Aorta (tissue), 5 donors: ENCODE measurements at regions not wholly inside any gene's neighbourhood (a gene's known extent, or its start where the extent isn't known, plus 50 kb on each side); places are given as distances from the start of the nearest gene placed in this dataset.
"Not testable (repeated sequence)": the region's sequence is repeated elsewhere in the genome, so short reads cannot be mapped to it uniquely, and the experiment has no call there.

Experiments
- ATAC-seq: fragments of 200-7000 bp; cut with Tn5 transposase; one replicate; pipeline ENCODE4 v1.9.1; 2022; ENCODE audit warnings: moderate library complexity; ENCODE audit not compliant: low FRiP score
- DNase-seq, 2 donors: peaks; one replicate each; pipeline ENCODE4 v3.0.0-alpha.2; 2020
- H3K27ac ChIP-seq, 2 donors: one replicate each; pipeline ENCODE4 v1.5.1; 2013; ENCODE audit warnings: low read length in 2 of 2, mild to moderate bottlenecking in 2 of 2, moderate library complexity in 2 of 2, control low read depth in 1 of 2, inconsistent platforms in 1 of 2, low read depth in 1 of 2
- H3K27me3 ChIP-seq, 2 donors: one replicate each; pipeline ENCODE4 v1.6.1; 2013; ENCODE audit warnings: control low read depth in 1 of 2, low read length in 1 of 2, mild to moderate bottlenecking in 1 of 2, moderate library complexity in 1 of 2; ENCODE audit not compliant: insufficient read depth in 2 of 2, control insufficient read depth in 1 of 2
- H3K36me3 ChIP-seq, 2 donors: one replicate each; pipeline ENCODE4 v1.6.1; 2013; ENCODE audit warnings: control low read depth in 1 of 2, low read length in 1 of 2, mild to moderate bottlenecking in 1 of 2; ENCODE audit not compliant: insufficient read depth in 2 of 2, control insufficient read depth in 1 of 2
- H3K4me1 ChIP-seq, 2 donors: one replicate each; pipeline ENCODE4 v1.6.1; 2013; ENCODE audit warnings: low read length in 2 of 2, control low read depth in 1 of 2, mild to moderate bottlenecking in 1 of 2, moderate library complexity in 1 of 2; ENCODE audit not compliant: insufficient read depth in 2 of 2, control insufficient read depth in 1 of 2
- H3K4me3 ChIP-seq, 2 donors: one replicate each; pipeline ENCODE4 v1.5.1; 2013; ENCODE audit warnings: low read length in 2 of 2, control low read depth in 1 of 2, mild to moderate bottlenecking in 1 of 2
- H3K9me3 ChIP-seq: one replicate; pipeline ENCODE4 v1.6.1; 2013; ENCODE audit warnings: mild to moderate bottlenecking, low read length; ENCODE audit not compliant: control insufficient read depth
- WGBS, 2 donors: extraction: QIAGEN DNeasy Blood & Tissue Kit; methylation state at CpG; one replicate each; pipeline ENCODE4 v1.1.7; 2013; 5-methylcytosine and 5-hydroxymethylcytosine counted together
- intact Hi-C, 2 donors: fragments of 100-400 bp; cut with DNase I; formaldehyde crosslinking; loops; one replicate each; pipeline versions ENCODE4 v1.14.2 to v1.15.0; 2022
- donor health status: healthy with polysubstance abuse.
- donor health status: Bipolar disorder and iron deficiency.
- donor health status: DM: no; HTN: no; CAD: no.
- donor health status: DM: no; HTN: no; CAD: no.
- donor health status: DM: yes; HTN: yes; CAD: no.

- H3K4me3 ChIP-seq, ATAC-seq, DNase-seq, H3K36me3 ChIP-seq, H3K4me1 ChIP-seq, H3K27me3 ChIP-seq, H3K9me3 ChIP-seq, H3K27ac ChIP-seq: not testable (repeated sequence)
- intact Hi-C loops = loop anchor here (5.0 kb wide), 2 partner anchors 137 to 292 kb away; partner anchors contain the start of gene ZNF618 (in 1 of the 2)
- WGBS, 2 donors = 94 to 97% methylated on average over 2 of the region's 2 CpGs
Measured at GRCh38 chr9:113739605-113740507, 136.3 kb upstream of the ZNF618 start.

DNA sequence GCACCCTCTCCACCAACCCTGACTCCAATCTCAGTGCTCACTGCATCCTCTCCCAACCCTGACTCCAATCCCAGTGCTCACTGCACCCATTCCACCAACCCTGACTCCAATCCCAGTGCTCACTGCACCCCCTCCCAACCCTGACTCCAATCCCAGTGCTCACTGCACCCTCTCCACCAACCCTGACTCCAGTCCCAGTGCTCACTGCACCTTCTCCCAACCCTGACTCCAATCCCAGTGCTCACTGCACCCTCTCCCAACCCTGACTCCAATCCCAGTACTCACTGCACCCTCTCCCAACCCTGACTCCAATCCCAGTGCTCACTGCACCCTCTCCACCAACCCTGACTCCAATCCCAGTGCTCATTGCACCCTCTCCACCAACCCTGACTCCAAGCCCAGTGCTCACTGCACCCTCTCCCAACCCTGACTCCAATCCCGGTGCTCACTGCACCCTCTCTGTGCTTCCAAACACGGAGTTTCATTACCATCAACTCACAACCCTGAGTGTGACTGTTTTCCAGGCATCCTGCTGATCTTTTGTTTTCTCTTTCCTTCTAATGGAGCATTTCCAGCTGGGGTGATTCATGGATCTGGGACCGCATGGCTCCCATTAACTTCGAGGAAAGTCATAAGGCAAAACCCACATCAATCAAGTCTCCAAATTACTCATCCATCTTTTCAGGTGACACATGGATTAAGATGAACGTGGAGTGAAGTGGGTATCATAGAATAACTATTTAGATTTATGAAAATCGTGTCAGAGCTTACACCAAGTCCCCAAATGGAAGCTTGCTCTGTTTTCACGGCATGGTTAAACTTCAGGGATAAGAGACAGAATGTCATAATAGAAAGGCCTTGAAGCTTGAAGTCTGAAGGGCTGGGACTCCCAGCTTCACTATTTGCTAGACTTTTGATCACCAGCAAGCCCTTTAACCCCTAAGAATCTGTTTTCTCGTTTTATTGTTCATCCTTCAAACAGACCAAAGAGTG lies 135.3 kb upstream of the ZNF618 start:
- H3K27me3 ChIP-seq, intact Hi-C loops, H3K27ac ChIP-seq, H3K36me3 ChIP-seq, H3K4me1 ChIP-seq, H3K9me3 ChIP-seq, ATAC-seq, H3K4me3 ChIP-seq, DNase-seq: not testable (repeated sequence)
- 20 to 29% methylated on average over 8 of the region's 8 CpGs for WGBS, 2 donors

DNA sequence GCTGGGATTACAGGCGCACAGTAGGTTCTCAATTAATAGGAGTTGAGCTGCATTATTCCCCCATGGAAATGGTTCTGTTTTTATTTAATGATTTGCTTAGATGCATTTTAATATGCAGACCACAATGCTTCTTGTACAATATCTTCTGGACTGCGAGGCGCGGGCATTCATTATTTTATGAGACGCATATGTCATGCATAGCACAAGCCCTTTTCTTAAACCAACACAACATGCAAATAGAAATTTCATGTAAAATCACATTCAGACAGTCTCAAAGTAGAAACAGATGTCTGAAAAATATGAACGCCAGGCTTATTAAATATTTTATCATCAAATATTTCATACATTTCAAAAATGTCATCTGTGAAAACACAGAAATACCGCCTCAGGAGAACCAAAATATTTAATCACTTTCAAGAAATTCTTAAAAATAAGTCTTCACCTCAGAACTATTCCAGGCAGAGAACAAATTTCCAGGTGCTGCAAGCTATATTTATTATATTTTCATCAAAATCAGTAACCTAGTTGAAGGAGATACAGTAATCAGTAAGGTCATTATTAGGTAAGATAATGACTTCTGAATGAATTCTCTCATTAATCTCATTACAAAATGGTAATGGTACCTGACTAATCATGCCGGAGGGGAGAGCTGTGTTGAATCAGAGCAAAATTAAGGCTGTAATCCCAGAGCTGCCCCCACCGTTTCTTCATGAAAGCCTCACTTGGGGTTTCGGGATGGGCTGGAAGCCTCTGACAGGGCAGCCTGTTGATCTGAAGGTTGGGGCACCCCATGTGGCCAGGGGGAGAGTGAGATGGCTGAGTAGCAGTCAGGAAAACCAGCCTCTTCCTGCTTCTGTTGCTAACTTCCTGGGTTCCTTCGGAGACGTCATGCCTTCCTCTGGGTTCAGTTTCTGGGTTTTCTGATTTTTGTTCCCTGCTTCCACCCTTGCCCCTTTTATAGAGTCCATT lies 133.9 kb upstream of the ZNF618 start:
- no peaks in the 10 kb centered on the region for H3K9me3 ChIP-seq
- DNase-seq = no peak
- no peaks in the 10 kb centered on the region for H3K4me1 ChIP-seq
- no peak for ATAC-seq
- no peaks in the 10 kb centered on the region for H3K36me3 ChIP-seq
- intact Hi-C loops = no loop called here
- H3K27me3 ChIP-seq = no peaks in the 10 kb centered on the region
- H3K4me3 ChIP-seq = no peak overlapping the region
- WGBS, 2 donors = 64 to 73% methylated on average over 12 of the region's 12 CpGs
- no peak overlapping the region for H3K27ac ChIP-seq

DNA sequence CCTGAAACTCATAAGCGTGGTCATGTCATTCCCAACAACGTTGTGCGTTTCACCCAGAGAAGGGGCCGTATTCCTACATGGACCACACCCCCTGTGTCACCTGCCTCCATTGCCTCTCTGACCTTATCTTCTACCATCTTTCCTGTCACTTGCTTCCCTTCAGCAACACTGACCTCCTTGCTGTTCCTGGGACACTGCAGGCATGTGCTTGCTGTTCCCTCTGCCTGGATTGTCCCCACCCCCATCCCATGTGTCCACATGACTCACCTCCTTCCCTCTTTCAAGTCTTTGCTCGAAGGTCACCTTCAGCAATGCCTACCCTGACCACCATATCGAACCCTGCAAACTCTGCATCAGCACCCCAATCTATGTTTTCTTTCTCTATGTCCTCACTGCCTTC lies 133.2 kb upstream of the ZNF618 start:
- no peak for DNase-seq
- intact Hi-C loops = no loop called here
- H3K36me3 ChIP-seq = no peaks in the 10 kb centered on the region
- no peaks in the 10 kb centered on the region for H3K4me1 ChIP-seq
- ATAC-seq = no peak
- no peaks in the 10 kb centered on the region for H3K27me3 ChIP-seq
- 82 to 85% methylated on average over 6 of the region's 6 CpGs for WGBS, 2 donors
- no peak overlapping the region for H3K4me3 ChIP-seq
- no peaks in the 10 kb centered on the region for H3K9me3 ChIP-seq
- no peak overlapping the region for H3K27ac ChIP-seq

GRCh38 chr9:113746486-113746885 lies 129.6 kb upstream of the ZNF618 start:
- Histone ChIP-seq H3K4me3 (no peak overlapping the region), H3K9me3 (peaks cover 3% of the 10 kb centered on the region), H3K27me3 (no peaks in the 10 kb centered on the region), H3K4me1 (no peaks in the 10 kb centered on the region), H3K27ac (no peak overlapping the region), H3K36me3 (no peaks in the 10 kb centered on the region)
- 87 to 91% methylated on average over 4 of the region's 4 CpGs for WGBS, 2 donors
- DNase-seq (no peak), ATAC-seq (no peak)
- intact Hi-C loops = no loop called here

GRCh38 chr9:113748135-113748534 lies 128.0 kb upstream of the ZNF618 start:
- H3K36me3 ChIP-seq = no peaks in the 10 kb centered on the region
- peaks cover 3% of the 10 kb centered on the region for H3K9me3 ChIP-seq
- intact Hi-C loops = no loop called here
- no peak overlapping the region for H3K27ac ChIP-seq
- ATAC-seq (no peak), DNase-seq (no peak)
- no peaks in the 10 kb centered on the region for H3K27me3 ChIP-seq
- H3K4me1 ChIP-seq = no peaks in the 10 kb centered on the region
- no peak overlapping the region for H3K4me3 ChIP-seq

DNA sequence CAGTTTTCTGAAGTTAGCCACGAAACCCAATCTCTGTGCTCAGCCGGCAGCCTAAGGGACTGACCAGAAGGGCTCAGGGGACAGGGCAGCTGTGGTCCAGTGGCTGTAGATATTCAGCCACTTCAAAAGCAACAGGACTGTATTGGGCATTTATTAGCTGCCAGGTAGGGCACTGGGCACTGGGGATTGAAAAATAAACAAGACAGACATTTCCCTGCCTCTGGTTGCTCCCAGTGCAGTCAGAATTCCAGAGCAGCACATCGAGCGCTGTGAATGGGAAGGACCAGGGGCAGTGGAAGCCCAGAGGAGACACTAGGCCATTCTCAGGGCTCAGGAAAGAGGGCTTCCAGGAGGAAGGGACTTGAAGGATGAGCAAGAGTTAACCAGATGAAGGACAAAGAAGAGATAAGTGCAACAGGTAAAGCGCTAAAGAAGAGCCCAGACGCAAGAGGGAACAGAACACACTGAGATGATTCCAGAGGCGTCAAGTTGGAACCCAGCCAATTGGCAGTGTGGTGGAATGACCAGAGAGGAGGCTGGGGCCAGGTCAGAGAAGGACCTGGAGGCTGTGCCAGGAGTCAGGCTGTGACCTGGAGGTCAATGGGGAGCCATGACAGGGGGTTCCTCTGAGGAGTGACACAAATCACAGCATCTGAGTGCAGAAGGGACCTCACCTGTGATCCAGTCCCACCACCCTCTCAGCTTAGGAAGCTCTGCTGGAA lies 122.5 kb upstream of the ZNF618 start:
- H3K4me1 ChIP-seq = no peaks in the 10 kb centered on the region
- no peak overlapping the region for H3K27ac ChIP-seq
- no peaks in the 10 kb centered on the region for H3K36me3 ChIP-seq
- intact Hi-C loops = no loop called here
- WGBS, 2 donors = 77 to 83% methylated on average over 7 of the region's 7 CpGs
- ATAC-seq (no peak), DNase-seq (no peak)
- no peaks in the 10 kb centered on the region for H3K27me3 ChIP-seq
- H3K9me3 ChIP-seq = peaks cover 3% of the 10 kb centered on the region
- H3K4me3 ChIP-seq = no peak overlapping the region
